ENCODE measurements at regions not wholly inside any gene's neighbourhood (a gene's known extent, or its start where the extent isn't known, plus 50 kb on each side); places are given as distances from the start of the nearest gene placed in this dataset.

GRCh38 chrX:117291760-117292159, 824.9 kb downstream of the KLHL13 start:
- intact Hi-C loops (cut with DNase I; ENCODE audit: low total_unique reads) = no loop called here
- no peak for DNase-seq (ENCODE audit: low spot score in 2 of 2)
- 46 to 64% methylated on average over 1 of the region's 1 CpG for WGBS, 2 donors

GRCh38 chrX:117274965-117275364, 812.2 kb upstream of the CT83 start:
- DNase-seq (ENCODE audit: low spot score in 2 of 2) = no peak
- intact Hi-C loops (cut with DNase I; ENCODE audit: low total_unique reads) = no loop called here
- TF ChIP-seq CTCF (IDR thresholded peaks at IDR 0.05) (no peak), POLR2A (IDR thresholded peaks at IDR 0.05) (no peak)
- H3K4me3 ChIP-seq (ENCODE audit: low read depth, poor library complexity, severe bottlenecking) = no peak overlapping the region
- 34 to 55% methylated on average over 3 to 4 of the region's 4 CpGs for WGBS, 2 donors

More at GRCh38 chrX:117291760-117292159, 824.9 kb downstream of the KLHL13 start:
- TF ChIP-seq CTCF (IDR thresholded peaks at IDR 0.05) = no peak
- TF ChIP-seq POLR2A (IDR thresholded peaks at IDR 0.05) = no peak
- no peak overlapping the region for H3K4me3 ChIP-seq (ENCODE audit: low read depth, poor library complexity, severe bottlenecking)
